ENCODE measurements at regions not wholly inside any gene's neighbourhood (a gene's known extent, or its start where the extent isn't known, plus 50 kb on each side); places are given as distances from the start of the nearest gene placed in this dataset.

DNA sequence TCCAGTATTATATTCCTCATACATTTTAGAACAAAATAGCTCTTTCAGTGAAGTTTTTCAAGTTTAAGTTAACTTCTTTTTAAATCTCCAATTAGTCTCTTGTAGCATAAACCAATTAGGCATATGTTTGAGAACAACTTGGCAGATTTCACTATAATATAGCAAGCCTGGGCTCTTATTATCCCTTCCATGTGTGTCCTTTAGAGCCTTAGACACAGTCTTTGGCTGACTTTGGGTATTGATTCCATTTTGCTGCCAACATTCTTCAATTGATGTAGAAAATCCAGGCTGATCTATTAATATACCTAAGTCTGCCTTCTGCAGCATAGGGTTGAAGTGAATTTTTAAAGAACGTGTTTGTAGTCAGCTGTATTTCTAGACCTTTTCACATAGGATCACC, 179.1 kb upstream of the RPRM start:
- no peak for TF ChIP-seq EP300 (IDR thresholded peaks at IDR 0.05; ENCODE audit: borderline replicate concordance)
- no peak for TF ChIP-seq TEAD4 (IDR thresholded peaks at IDR 0.05)
- TF ChIP-seq, protein P1, sequence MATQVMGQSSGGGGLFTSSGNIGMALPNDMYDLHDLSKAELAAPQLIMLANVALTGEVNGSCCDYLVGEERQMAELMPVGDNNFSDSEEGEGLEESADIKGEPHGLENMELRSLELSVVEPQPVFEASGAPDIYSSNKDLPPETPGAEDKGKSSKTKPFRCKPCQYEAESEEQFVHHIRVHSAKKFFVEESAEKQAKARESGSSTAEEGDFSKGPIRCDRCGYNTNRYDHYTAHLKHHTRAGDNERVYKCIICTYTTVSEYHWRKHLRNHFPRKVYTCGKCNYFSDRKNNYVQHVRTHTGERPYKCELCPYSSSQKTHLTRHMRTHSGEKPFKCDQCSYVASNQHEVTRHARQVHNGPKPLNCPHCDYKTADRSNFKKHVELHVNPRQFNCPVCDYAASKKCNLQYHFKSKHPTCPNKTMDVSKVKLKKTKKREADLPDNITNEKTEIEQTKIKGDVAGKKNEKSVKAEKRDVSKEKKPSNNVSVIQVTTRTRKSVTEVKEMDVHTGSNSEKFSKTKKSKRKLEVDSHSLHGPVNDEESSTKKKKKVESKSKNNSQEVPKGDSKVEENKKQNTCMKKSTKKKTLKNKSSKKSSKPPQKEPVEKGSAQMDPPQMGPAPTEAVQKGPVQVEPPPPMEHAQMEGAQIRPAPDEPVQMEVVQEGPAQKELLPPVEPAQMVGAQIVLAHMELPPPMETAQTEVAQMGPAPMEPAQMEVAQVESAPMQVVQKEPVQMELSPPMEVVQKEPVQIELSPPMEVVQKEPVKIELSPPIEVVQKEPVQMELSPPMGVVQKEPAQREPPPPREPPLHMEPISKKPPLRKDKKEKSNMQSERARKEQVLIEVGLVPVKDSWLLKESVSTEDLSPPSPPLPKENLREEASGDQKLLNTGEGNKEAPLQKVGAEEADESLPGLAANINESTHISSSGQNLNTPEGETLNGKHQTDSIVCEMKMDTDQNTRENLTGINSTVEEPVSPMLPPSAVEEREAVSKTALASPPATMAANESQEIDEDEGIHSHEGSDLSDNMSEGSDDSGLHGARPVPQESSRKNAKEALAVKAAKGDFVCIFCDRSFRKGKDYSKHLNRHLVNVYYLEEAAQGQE (IDR thresholded peaks at IDR 0.05; ENCODE audit: low read depth), result no peak
- no peak for TF ChIP-seq YY1 (IDR thresholded peaks at IDR 0.05; ENCODE audit: low read depth)
- TF ChIP-seq RAD21 (IDR thresholded peaks at IDR 0.05; ENCODE audit: low read depth), result no peak
- no peak for TF ChIP-seq EGR1 (IDR thresholded peaks at IDR 0.05)
- no peak for TF ChIP-seq TAF1 (IDR thresholded peaks at IDR 0.05; ENCODE audit: low read depth)
- no peak for TF ChIP-seq CEBPB (IDR thresholded peaks at IDR 0.05)

Measured in Ishikawa (cell line).